H9 (cell line): ENCODE measurements at regions not wholly inside any gene's neighbourhood (a gene's known extent, or its start where the extent isn't known, plus 50 kb on each side); places are given as distances from the start of the nearest gene placed in this dataset.

Source experiments
- DNase-seq: peaks from one replicate; pipeline ENCODE4 v3.0.0-alpha.2; 2017
- H2AFZ ChIP-seq: one replicate; pipeline ENCODE4 v1.6.1; 2013; ENCODE audit warnings: mild to moderate bottlenecking, low read length, control low read depth, moderate library complexity
- H2AK5ac ChIP-seq: 2 replicates; pipeline ENCODE4 v1.6.1; 2013; ENCODE audit warnings: low read length, control low read depth, mixed read lengths; ENCODE audit not compliant: insufficient read length
- H2BK120ac ChIP-seq: one replicate; pipeline ENCODE4 v1.6.1; 2013; ENCODE audit warnings: low read depth, mild to moderate bottlenecking, low read length, control low read depth, inconsistent platforms; ENCODE audit not compliant: poor library complexity, severe bottlenecking
- H2BK12ac ChIP-seq: 2 replicates; pipeline ENCODE4 v1.6.1; 2013; ENCODE audit warnings: low read length, control low read depth, mixed read lengths, low read depth; ENCODE audit not compliant: insufficient read length
- H2BK15ac ChIP-seq: 2 replicates; pipeline ENCODE4 v1.6.1; 2013; ENCODE audit warnings: low read depth, low read length, control low read depth
- H2BK20ac ChIP-seq: one replicate; pipeline ENCODE4 v1.6.1; 2013; ENCODE audit warnings: low read depth, mild to moderate bottlenecking, low read length, control low read depth, inconsistent platforms; ENCODE audit not compliant: poor library complexity, severe bottlenecking
- H2BK5ac ChIP-seq: 2 replicates; pipeline ENCODE4 v1.6.1; 2013; ENCODE audit warnings: low read length, control low read depth, mixed read lengths; ENCODE audit not compliant: insufficient read length
- H3K14ac ChIP-seq: 2 replicates; pipeline ENCODE4 v1.6.1; 2013; ENCODE audit warnings: low read length, control low read depth; ENCODE audit not compliant: insufficient read depth
- H3K18ac ChIP-seq: 2 replicates; pipeline ENCODE4 v1.6.1; 2013; ENCODE audit warnings: low read depth, mild to moderate bottlenecking, mixed read lengths, low read length, control low read depth; ENCODE audit not compliant: insufficient read length
- H3K23ac ChIP-seq: 2 replicates; pipeline ENCODE4 v1.6.1; 2013; ENCODE audit warnings: low read length, control low read depth, mixed read lengths, low read depth; ENCODE audit not compliant: insufficient read length
- H3K23me2 ChIP-seq: 2 replicates; pipeline ENCODE4 v1.6.1; 2013; ENCODE audit warnings: low read depth, mild to moderate bottlenecking, mixed read lengths, low read length, control low read depth; ENCODE audit not compliant: insufficient read length, poor library complexity, severe bottlenecking
- H3K27ac ChIP-seq: 2 replicates; pipeline ENCODE4 v1.5.1; 2013; ENCODE audit warnings: low read length, control low read depth, mixed read lengths, low read depth; ENCODE audit not compliant: insufficient read length
- H3K27me3 ChIP-seq: 2 replicates; pipeline ENCODE4 v1.6.1; 2013; ENCODE audit warnings: low read length, control low read depth, inconsistent platforms; ENCODE audit not compliant: insufficient read depth
- H3K4ac ChIP-seq: 2 replicates; pipeline ENCODE4 v1.6.1; 2013; ENCODE audit warnings: low read depth, mild to moderate bottlenecking, control low read depth, inconsistent platforms, low read length, moderate library complexity
- H3K4me1 ChIP-seq: 2 replicates; pipeline ENCODE4 v1.6.1; 2013; ENCODE audit warnings: low read length, control low read depth, inconsistent platforms; ENCODE audit not compliant: insufficient read depth
- H3K4me2 ChIP-seq: 2 replicates; pipeline ENCODE4 v1.6.1; 2013; ENCODE audit warnings: low read length, control low read depth, mixed read lengths; ENCODE audit not compliant: insufficient read length, insufficient read depth
- H3K56ac ChIP-seq: 2 replicates; pipeline ENCODE4 v1.6.1; 2013; ENCODE audit warnings: low read depth, mild to moderate bottlenecking, mixed read lengths, low read length, control low read depth; ENCODE audit not compliant: insufficient read length
- H3K79me1 ChIP-seq: 2 replicates; pipeline ENCODE4 v1.6.1; 2013; ENCODE audit warnings: low read depth, mild to moderate bottlenecking, moderate library complexity, low read length, control low read depth, inconsistent platforms; ENCODE audit not compliant: insufficient read depth, poor library complexity, severe bottlenecking
- H3K79me2 ChIP-seq: 2 replicates; pipeline ENCODE4 v1.6.1; 2013; ENCODE audit warnings: low read length, control low read depth, inconsistent platforms; ENCODE audit not compliant: insufficient read depth
- H3K9ac ChIP-seq: 2 replicates; pipeline ENCODE4 v1.6.1; 2013; ENCODE audit warnings: low read length, control low read depth, mixed read lengths; ENCODE audit not compliant: insufficient read length; ENCODE audit errors: extremely low read depth
- H3K9me3 ChIP-seq: one replicate; pipeline ENCODE4 v1.6.1; 2013; ENCODE audit warnings: low read depth, low read length, inconsistent platforms; ENCODE audit not compliant: control insufficient read depth
- H3T11ph ChIP-seq: one replicate; pipeline ENCODE4 v1.6.1; 2013; ENCODE audit warnings: mild to moderate bottlenecking, low read length, control low read depth, inconsistent platforms
- H4K20me1 ChIP-seq: one replicate; pipeline ENCODE4 v1.6.1; 2013; ENCODE audit not compliant: control insufficient read depth, insufficient read length, insufficient read depth
- H4K5ac ChIP-seq: 2 replicates; pipeline ENCODE4 v1.6.1; 2013; ENCODE audit warnings: low read depth, mild to moderate bottlenecking, mixed read lengths, low read length, control low read depth; ENCODE audit not compliant: insufficient read length
- H4K8ac ChIP-seq: replicated peaks from 2 replicates; pipeline ENCODE4 v1.6.1; 2013; ENCODE audit warnings: low read length, control low read depth, mixed read lengths, low read depth; ENCODE audit not compliant: insufficient read length
- H4K91ac ChIP-seq: 2 replicates; pipeline ENCODE4 v1.6.1; 2013; ENCODE audit warnings: low read depth, mild to moderate bottlenecking, moderate library complexity, mixed read lengths, low read length, control low read depth; ENCODE audit not compliant: insufficient read length
- H3K27ac Mint-ChIP-seq, 3 experiments: 2 replicates in 2 of 3; 3 replicates in 1 of 3; pipeline ENCODE4 v1.8.0; 2020 to 2021; ENCODE audit warnings: mixed read lengths in 3 of 3, mild to moderate bottlenecking in 1 of 3, moderate library complexity in 1 of 3
- H3K27me3 Mint-ChIP-seq: 2 replicates; pipeline ENCODE4 v1.8.0; 2021; ENCODE audit warnings: low read depth, mild to moderate bottlenecking, moderate library complexity, mixed read lengths
- H3K36me3 Mint-ChIP-seq, 3 experiments: 2 replicates in 2 of 3; 3 replicates in 1 of 3; pipeline ENCODE4 v1.8.0; 2020 to 2021; ENCODE audit warnings: low read depth in 3 of 3, mixed read lengths in 3 of 3; ENCODE audit not compliant: insufficient read depth in 1 of 3
- H3K4me1 Mint-ChIP-seq, 2 experiments: 2 replicates each; pipeline ENCODE4 v1.8.0; 2020; ENCODE audit warnings: mixed read lengths in 2 of 2
- H3K4me3 Mint-ChIP-seq, 2 experiments: 2 replicates in 1 of 2; 3 replicates in 1 of 2; pipeline ENCODE4 v1.8.0; 2020 to 2021; ENCODE audit warnings: mild to moderate bottlenecking in 2 of 2, mixed read lengths in 2 of 2, moderate library complexity in 1 of 2
- H3K9me3 Mint-ChIP-seq, 2 experiments: 2 replicates in 1 of 2; 3 replicates in 1 of 2; pipeline ENCODE4 v1.8.0; 2020; ENCODE audit warnings: mild to moderate bottlenecking in 2 of 2, mixed read lengths in 2 of 2, moderate library complexity in 1 of 2
- CTCF ChIP-seq: fragments of 200-600 bp; sonication (generic); conservative IDR thresholded peaks from 3 replicates; pipeline ENCODE4 v1.8.0; 2021; ENCODE audit warnings: antibody characterized with exemption, mild to moderate bottlenecking
- WGBS: extraction: QIAGEN DNeasy Blood & Tissue Kit; methylation state at CpG from one replicate; pipeline ENCODE4 v1.1.7; 2013; ENCODE audit warnings: missing lambda C conversion rate, low lambda C conversion rate, mixed read lengths; ENCODE audit not compliant: insufficient read length; ENCODE audit errors: extremely low coverage; 5-methylcytosine and 5-hydroxymethylcytosine counted together

- no CpG with 5 or more reads among the region's 1 CpG for WGBS
- Histone ChIP-seq H3K79me1 (no peaks in the 10 kb centered on the region), H3K9me3 (no peaks in the 10 kb centered on the region), H3K18ac (no peak overlapping the region), H3K4ac (no peak overlapping the region), H2AFZ (no peak overlapping the region), H2AK5ac (no peak overlapping the region), H3K4me2 (no peak overlapping the region), H2BK120ac (no peak overlapping the region), H2BK15ac (no peak overlapping the region), H2BK20ac (no peak overlapping the region), H3K23ac (no peak overlapping the region), H3K56ac (no peak overlapping the region), H3K27me3 (no peaks in the 10 kb centered on the region), H4K91ac (no peak overlapping the region), H4K8ac (no peak overlapping the region), H3T11ph (no peak overlapping the region), H3K4me1 (no peaks in the 10 kb centered on the region), H2BK5ac (no peak overlapping the region), H3K23me2 (no peaks in the 10 kb centered on the region), H3K27ac (no peak overlapping the region), H3K14ac (no peak overlapping the region), H3K9ac (no peak overlapping the region), H4K20me1 (no peaks in the 10 kb centered on the region), H2BK12ac (no peak overlapping the region), H4K5ac (no peak overlapping the region), H3K79me2 (no peaks in the 10 kb centered on the region)
- H3K4me3 Mint-ChIP-seq, result no peak overlapping the region
- peaks cover 6 to 10% of the 10 kb centered on the region in 2 experiments for H3K4me1 Mint-ChIP-seq
- no peak overlapping the region for H3K27ac Mint-ChIP-seq
- no peaks in the 10 kb centered on the region for H3K27me3 Mint-ChIP-seq
- TF ChIP-seq CTCF, result no peak
- DNase-seq, result no peak
- H3K9me3 Mint-ChIP-seq, result peaks cover 46 to 59% of the 10 kb centered on the region in 2 experiments
- H3K36me3 Mint-ChIP-seq, result no peaks in the 10 kb centered on the region
Measured at GRCh38 chr21:24939291-24939690, 668.0 kb downstream of the MRPL39 start.
